Gastroesophageal sphincter (tissue), 4 donors: ENCODE measurements at regions not wholly inside any gene's neighbourhood (a gene's known extent, or its start where the extent isn't known, plus 50 kb on each side); places are given as distances from the start of the nearest gene placed in this dataset.

Experiments
- ATAC-seq: fragments of 150-250 bp; one replicate; pipeline ENCODE4 v1.9.1; 2016; ENCODE audit warnings: mild to moderate bottlenecking, moderate library complexity
- H3K27ac ChIP-seq, 4 donors: fragments of 200-600 bp; sonication (generic) in 3 of 4; 1 replicate in 3 of 4; 2 replicates in 1 of 4; pipeline ENCODE4 v1.5.1; 2016 to 2019
- H3K27me3 ChIP-seq: fragments of 200-600 bp; sonication (generic); one replicate; pipeline ENCODE4 v1.5.1; 2019
- H3K36me3 ChIP-seq, 2 donors: fragments of 200-600 bp; sonication (generic); one replicate each; pipeline ENCODE4 v1.5.1; 2019; ENCODE audit warnings: control low read depth in 1 of 2
- H3K4me1 ChIP-seq, 3 donors: fragments of 200-600 bp; sonication (generic); 1 replicate in 2 of 3; 2 replicates in 1 of 3; pipeline ENCODE4 v1.5.1; 2016 to 2019; ENCODE audit warnings: control low read depth in 2 of 3
- H3K4me3 ChIP-seq, 2 donors: fragments of 200-600 bp; sonication (generic); one replicate each; pipeline ENCODE4 v1.5.1; 2019; ENCODE audit warnings: mild to moderate bottlenecking in 1 of 2, moderate library complexity in 1 of 2
- H3K9me3 ChIP-seq, 3 donors: fragments of 200-600 bp; sonication (generic); one replicate each; pipeline ENCODE4 v1.5.1; 2017 to 2019; ENCODE audit warnings: control low read depth in 2 of 3
- CTCF ChIP-seq, 4 experiments: fragments of 200-600 bp in 2 of 4; fragments of 450-650 bp in 2 of 4; sonication (generic) in 1 of 4; IDR thresholded peaks; one replicate each; pipeline ENCODE4 v1.5.1; 2017 to 2019; ENCODE audit warnings: antibody characterized with exemption in 4 of 4, mild to moderate bottlenecking in 2 of 4, moderate library complexity in 2 of 4
- EP300 ChIP-seq: sonication (generic); formaldehyde crosslinking; IDR thresholded peaks from one replicate; pipeline ENCODE4 v1.6.1; 2017; ENCODE audit warnings: antibody characterized with exemption, mild to moderate bottlenecking
- POLR2A ChIP-seq, 2 donors: fragments of 450-650 bp; IDR thresholded peaks; one replicate each; pipeline ENCODE4 v1.6.1; 2017; ENCODE audit warnings: antibody characterized with exemption in 2 of 2, mild to moderate bottlenecking in 2 of 2, moderate library complexity in 1 of 2
- POLR2AphosphoS5 ChIP-seq: sonication (generic); formaldehyde crosslinking; IDR thresholded peaks from one replicate; pipeline ENCODE4 v1.6.1; 2017; ENCODE audit warnings: antibody characterized with exemption
- WGBS, 2 donors: methylation state at CpG; one replicate each; pipeline ENCODE4 v1.1.5; 2018; ENCODE audit warnings: low coverage in 1 of 2; 5-methylcytosine and 5-hydroxymethylcytosine counted together

- Histone ChIP-seq H3K27me3 (no peaks in the 10 kb centered on the region), H3K9me3 (no peaks in the 10 kb centered on the region), H3K4me1 (no peaks in the 10 kb centered on the region), H3K36me3 (no peaks in the 10 kb centered on the region), H3K27ac (no peak overlapping the region), H3K4me3 (no peak overlapping the region)
- ATAC-seq = no peak
- WGBS, 2 donors = 41 to 61% methylated on average over 4 to 5 of the region's 8 CpGs
- TF ChIP-seq CTCF (IDR thresholded peaks at IDR 0.05) (no peak), POLR2AphosphoS5 (no peak), EP300 (no peak), POLR2A (IDR thresholded peaks at IDR 0.05) (no peak)
Observed at GRCh38 chr16:50425648-50426047, 56.9 kb upstream of the BRD7 start.

GRCh38 chr16:50425044-50425443 lies 56.3 kb upstream of the BRD7 start:
- no peak for ATAC-seq
- peaks cover 0 to 4% (median 0%) of the 10 kb centered on the region in 3 donors for H3K9me3 ChIP-seq
- no peak overlapping the region for H3K27ac ChIP-seq
- TF ChIP-seq CTCF (IDR thresholded peaks at IDR 0.05) (no peak), EP300 (no peak), POLR2A (IDR thresholded peaks at IDR 0.05) (no peak), POLR2AphosphoS5 (no peak)
- WGBS, 2 donors = no CpG with 5 or more reads among the region's 3 CpGs
- no peak overlapping the region for H3K4me3 ChIP-seq
- no peaks in the 10 kb centered on the region for H3K27me3 ChIP-seq
- no peaks in the 10 kb centered on the region for H3K4me1 ChIP-seq
- no peaks in the 10 kb centered on the region for H3K36me3 ChIP-seq

DNA sequence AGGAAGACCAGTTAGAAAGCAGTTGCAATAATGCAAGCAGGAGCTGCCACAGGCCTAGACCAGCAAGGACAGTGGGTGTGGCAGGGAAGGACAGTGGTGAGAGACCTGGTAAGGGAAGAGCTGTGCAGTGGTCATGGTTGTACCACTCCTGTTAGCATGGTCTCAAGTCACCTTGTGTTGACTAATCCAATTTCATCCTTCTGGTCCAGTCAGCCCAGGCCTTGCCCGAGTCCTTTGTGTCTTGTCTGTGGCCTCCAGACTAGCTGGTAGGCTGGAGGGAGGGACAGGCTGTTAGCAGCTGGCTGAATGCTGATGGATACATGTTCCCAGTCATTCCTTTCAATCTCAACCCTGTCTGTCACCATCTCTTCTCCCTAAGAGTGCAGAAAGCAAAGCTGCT lies 54.1 kb upstream of the BRD7 start:
- no peaks in the 10 kb centered on the region for H3K27me3 ChIP-seq
- peaks cover 0 to 25% (median 0%) of the 10 kb centered on the region in 3 donors for H3K9me3 ChIP-seq
- no peaks in the 10 kb centered on the region for H3K36me3 ChIP-seq
- H3K27ac ChIP-seq = no peak overlapping the region
- no peaks in the 10 kb centered on the region for H3K4me1 ChIP-seq
- TF ChIP-seq POLR2AphosphoS5 (no peak), CTCF (IDR thresholded peaks at IDR 0.05) (no peak), EP300 (no peak), POLR2A (IDR thresholded peaks at IDR 0.05) (no peak)
- WGBS, 2 donors = 100% methylated on average over 1 of the region's 1 CpG
- no peak for ATAC-seq
- H3K4me3 ChIP-seq = no peak overlapping the region

DNA sequence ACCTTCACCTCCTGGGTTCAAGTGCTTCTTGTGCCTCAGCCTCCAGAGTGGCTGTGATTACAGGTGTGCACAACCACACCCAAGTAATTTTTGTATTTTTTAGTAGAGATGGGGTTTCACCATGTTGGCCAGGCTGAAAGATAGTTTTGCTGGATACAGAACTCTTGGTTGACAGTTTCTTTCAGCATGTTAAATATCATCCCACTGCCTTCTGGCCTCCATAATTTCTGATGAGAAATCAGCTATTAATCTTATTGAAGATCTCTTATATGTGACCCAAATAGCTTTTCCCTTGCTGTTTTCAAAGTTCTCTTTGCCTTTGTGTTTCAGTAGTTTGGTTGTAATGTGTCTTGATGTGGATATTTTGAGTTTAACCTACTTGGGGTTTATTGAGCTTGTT lies 50.3 kb upstream of the BRD7 start:
- Histone ChIP-seq H3K36me3 (no peaks in the 10 kb centered on the region), H3K9me3 (peaks cover 0 to 51% (median 0%) of the 10 kb centered on the region in 3 donors), H3K4me1 (no peaks in the 10 kb centered on the region), H3K4me3 (no peak overlapping the region), H3K27me3 (no peaks in the 10 kb centered on the region), H3K27ac (no peak overlapping the region)
- no peak for ATAC-seq
- no peak for TF ChIP-seq POLR2A (IDR thresholded peaks at IDR 0.05)
- no peak for TF ChIP-seq CTCF (IDR thresholded peaks at IDR 0.05)
